ENCODE measurements at regions not wholly inside any gene's neighbourhood (a gene's known extent, or its start where the extent isn't known, plus 50 kb on each side); places are given as distances from the start of the nearest gene placed in this dataset.
"Not testable (repeated sequence)": the region's sequence is repeated elsewhere in the genome, so short reads cannot be mapped to it uniquely, and the experiment has no call there.

- DNase-seq = no peak
These were observed 103.3 kb upstream of the TRHDE start for GRCh38 chr12:72168851-72169250.

- no peak for DNase-seq
These were observed 98.2 kb upstream of the TRHDE start for GRCh38 chr12:72173974-72174373.

- DNase-seq = no peak
These were observed 93.9 kb upstream of the TRHDE start for GRCh38 chr12:72178244-72178643.

DNA sequence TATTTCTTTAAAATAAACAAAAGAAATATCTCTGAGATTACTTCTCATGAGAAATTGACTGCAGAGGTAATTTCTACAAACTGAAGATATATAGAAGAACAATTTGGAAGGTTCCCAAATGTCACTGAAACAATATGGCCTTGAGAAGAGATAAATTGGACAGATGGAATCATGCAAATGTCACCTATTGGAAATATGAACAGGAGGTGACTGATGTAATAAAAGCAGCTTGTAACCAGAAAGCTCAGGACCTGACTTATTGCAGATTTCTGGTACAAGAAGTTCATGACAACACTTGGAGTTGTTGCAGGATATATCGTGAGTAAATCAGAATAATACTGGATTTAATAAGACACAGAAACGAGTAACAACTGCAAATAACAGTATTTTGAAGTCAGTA is 93.3 kb upstream of the TRHDE start:
- DNase-seq = no peak

GRCh38 chr12:72179841-72180240 is 92.3 kb upstream of the TRHDE start:
- no peak for DNase-seq

DNA sequence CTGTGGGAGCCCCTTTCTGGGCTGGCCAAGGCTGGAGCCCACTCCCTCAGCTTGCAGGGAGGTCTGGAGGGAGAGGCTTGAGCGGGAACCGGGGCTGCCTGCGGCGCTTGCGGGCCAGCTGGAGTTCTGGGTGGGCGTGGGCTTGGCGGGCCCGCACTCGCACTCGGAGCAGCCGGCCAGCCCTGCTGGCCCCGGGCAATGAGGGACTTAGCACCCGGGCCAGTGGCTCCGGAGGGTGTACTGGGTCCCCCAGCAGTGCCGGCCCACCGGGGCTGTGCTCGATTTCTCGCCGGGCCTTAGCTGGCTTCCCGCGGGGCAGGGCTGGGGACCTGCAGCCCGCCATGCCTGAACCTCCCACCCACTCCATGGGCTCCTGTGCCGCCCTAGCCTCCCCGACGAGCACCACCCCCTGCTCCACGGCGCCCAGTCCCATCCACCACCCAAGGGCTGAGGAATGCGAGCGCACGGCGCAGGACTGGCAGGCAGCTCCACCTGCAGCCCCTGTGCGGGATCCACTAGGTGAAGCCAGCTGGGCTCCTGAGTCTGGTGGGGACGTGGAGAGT is 87.1 kb upstream of the TRHDE start:
- not testable (repeated sequence) for DNase-seq

- no peak for DNase-seq
These were observed 82.9 kb upstream of the TRHDE start for GRCh38 chr12:72189266-72189665.

GRCh38 chr12:72191761-72192160 is 80.4 kb upstream of the TRHDE start:
- no peak for DNase-seq

GRCh38 chr12:72197790-72198189 is 74.4 kb upstream of the TRHDE start:
- no peak for DNase-seq

GRCh38 chr12:72201457-72201856 is 70.7 kb upstream of the TRHDE start:
- DNase-seq = no peak

- DNase-seq = no peak
These were observed 68.3 kb upstream of the TRHDE start for GRCh38 chr12:72203764-72204335.

GRCh38 chr12:72207079-72207478 is 65.1 kb upstream of the TRHDE start:
- no peak for DNase-seq

- DNase-seq = no peak
These were observed 64.4 kb upstream of the TRHDE start for GRCh38 chr12:72207486-72208409.

- DNase-seq = no peak
These were observed 63.1 kb upstream of the TRHDE start for GRCh38 chr12:72209086-72209485.

- DNase-seq = no peak
These were observed 58.0 kb upstream of the TRHDE start for GRCh38 chr12:72214163-72214562.

- not testable (repeated sequence) for DNase-seq
These were observed 56.9 kb upstream of the TRHDE start for GRCh38 chr12:72215287-72215686.

DNA sequence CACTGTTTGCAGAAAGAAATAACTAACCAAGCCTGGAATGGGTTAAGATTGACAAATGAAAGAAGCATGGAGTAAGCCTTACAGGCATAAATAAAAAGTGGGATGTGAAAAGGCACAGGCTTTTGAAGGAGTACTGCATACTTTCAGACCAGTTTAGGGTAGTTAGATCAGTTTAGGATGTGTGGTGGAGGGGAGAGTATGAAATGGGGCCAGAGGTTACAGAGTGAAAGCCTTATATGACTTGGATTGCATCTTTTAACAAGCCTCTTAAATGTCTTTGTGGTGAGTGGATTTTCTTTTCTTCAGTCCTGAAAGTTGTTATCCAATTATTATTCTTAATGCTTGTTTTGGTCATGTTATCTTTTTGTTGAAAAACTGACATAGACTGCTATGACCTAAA is 52.2 kb upstream of the TRHDE start:
- no peak for DNase-seq

All from SW 1271 (cell line).